Brain microvascular endothelial cell (primary cell): ENCODE measurements at regions not wholly inside any gene's neighbourhood (a gene's known extent, or its start where the extent isn't known, plus 50 kb on each side); places are given as distances from the start of the nearest gene placed in this dataset.

ENCODE experiments used
- DNase-seq: peaks from one replicate; pipeline ENCODE4 v3.0.0-alpha.2; 2020
- H3K27ac ChIP-seq: fragments of 250-450 bp; sonication (Bioruptor Pico); 2 replicates; pipeline ENCODE4 v1.5.1; 2020; ENCODE audit warnings: mild to moderate bottlenecking, moderate library complexity
- H3K27me3 ChIP-seq: fragments of 250-450 bp; sonication (Bioruptor Pico); replicated peaks from 2 replicates; pipeline ENCODE4 v1.5.1; 2020; ENCODE audit warnings: mild to moderate bottlenecking
- H3K36me3 ChIP-seq: fragments of 250-450 bp; sonication (Bioruptor Pico); replicated peaks from 2 replicates; pipeline ENCODE4 v1.5.1; 2020; ENCODE audit warnings: mild to moderate bottlenecking
- H3K4me3 ChIP-seq: 2 replicates; pipeline ENCODE4 v1.5.1; 2011; ENCODE audit warnings: low read depth, mild to moderate bottlenecking, control low read depth, low read length, moderate library complexity
- in situ Hi-C: cut with HindIII; loops from 2 replicates; pipeline ENCODE4 v1.10.0; 2017; ENCODE audit warnings: low sequenced_read_pairs, low pct_ligation_motif_present
- TF ChIP-seq, protein P1 (sequence below): IDR thresholded peaks from 2 replicates; pipeline ENCODE4 v1.5.1; 2011; ENCODE audit warnings: low read depth, mild to moderate bottlenecking, moderate library complexity, low read length, control low read depth, inconsistent platforms; ENCODE audit errors: missing control alignments

GRCh38 chr2:240360645-240361475 is 74.6 kb upstream of the GPC1 start:
- TF ChIP-seq, protein P1, sequence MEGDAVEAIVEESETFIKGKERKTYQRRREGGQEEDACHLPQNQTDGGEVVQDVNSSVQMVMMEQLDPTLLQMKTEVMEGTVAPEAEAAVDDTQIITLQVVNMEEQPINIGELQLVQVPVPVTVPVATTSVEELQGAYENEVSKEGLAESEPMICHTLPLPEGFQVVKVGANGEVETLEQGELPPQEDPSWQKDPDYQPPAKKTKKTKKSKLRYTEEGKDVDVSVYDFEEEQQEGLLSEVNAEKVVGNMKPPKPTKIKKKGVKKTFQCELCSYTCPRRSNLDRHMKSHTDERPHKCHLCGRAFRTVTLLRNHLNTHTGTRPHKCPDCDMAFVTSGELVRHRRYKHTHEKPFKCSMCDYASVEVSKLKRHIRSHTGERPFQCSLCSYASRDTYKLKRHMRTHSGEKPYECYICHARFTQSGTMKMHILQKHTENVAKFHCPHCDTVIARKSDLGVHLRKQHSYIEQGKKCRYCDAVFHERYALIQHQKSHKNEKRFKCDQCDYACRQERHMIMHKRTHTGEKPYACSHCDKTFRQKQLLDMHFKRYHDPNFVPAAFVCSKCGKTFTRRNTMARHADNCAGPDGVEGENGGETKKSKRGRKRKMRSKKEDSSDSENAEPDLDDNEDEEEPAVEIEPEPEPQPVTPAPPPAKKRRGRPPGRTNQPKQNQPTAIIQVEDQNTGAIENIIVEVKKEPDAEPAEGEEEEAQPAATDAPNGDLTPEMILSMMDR: no peak
- H3K36me3 ChIP-seq: no peaks in the 10 kb centered on the region
- H3K4me3 ChIP-seq: no peak overlapping the region
- no peaks in the 10 kb centered on the region for H3K27me3 ChIP-seq
- H3K27ac ChIP-seq: no peak overlapping the region
- in situ Hi-C loops: no loop called here
- no peak for DNase-seq

- Histone ChIP-seq H3K27ac (no peak overlapping the region), H3K36me3 (no peaks in the 10 kb centered on the region), H3K4me3 (no peak overlapping the region), H3K27me3 (no peaks in the 10 kb centered on the region)
- in situ Hi-C loops: no loop called here
- TF ChIP-seq, protein P1: no peak
- DNase-seq: no peak
Observed at GRCh38 chr2:240362216-240362755, 73.2 kb upstream of the GPC1 start.

DNA sequence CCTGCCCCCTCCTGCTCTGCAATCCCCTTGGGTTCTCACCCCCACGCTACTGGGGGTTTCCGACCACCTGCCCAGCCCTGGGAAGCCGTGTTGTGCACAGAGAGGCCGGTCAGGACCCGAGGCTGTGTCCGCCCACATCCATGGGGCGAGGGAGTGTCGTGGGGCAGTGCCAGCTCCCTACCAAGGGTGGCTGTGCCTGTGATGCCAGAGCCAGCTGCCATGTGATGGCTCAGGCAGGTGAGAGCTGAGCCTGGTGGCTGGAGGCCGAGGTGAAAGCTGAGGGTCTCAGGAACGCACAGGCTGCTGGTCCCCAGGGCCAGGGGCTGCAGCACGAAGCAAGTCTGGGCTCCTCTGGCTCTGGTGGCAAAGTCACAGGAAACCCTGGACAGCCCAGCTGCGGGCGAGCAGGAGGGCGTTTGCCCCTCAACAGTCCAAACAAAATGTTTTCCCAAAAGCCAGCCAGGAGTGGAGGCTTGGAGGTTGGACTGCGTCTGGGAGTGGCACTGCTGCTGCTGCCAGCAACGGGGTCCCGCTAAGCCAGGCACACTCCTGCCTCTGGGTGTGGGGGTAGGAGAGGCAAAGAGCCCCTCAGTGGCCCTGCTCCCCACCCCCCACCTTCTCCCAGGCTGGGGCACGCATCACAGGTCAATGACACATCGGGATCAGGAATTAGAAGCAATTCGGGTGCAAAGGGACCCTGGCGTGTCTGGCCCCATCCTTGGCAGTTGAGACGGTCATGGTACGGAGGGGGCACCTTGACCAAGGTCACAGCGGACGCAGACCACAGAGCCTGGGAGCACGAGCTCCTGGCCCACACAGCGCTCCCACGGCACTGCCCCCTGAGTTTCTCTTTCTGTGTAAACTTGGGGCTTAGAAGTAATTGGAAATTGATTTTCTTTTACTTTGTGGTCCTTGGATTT is 72.4 kb upstream of the GPC1 start:
- TF ChIP-seq, protein P1: no peak
- Histone ChIP-seq H3K36me3 (no peaks in the 10 kb centered on the region), H3K4me3 (no peak overlapping the region), H3K27me3 (no peaks in the 10 kb centered on the region), H3K27ac (no peak overlapping the region)
- in situ Hi-C loops: no loop called here
- no peak for DNase-seq

DNA sequence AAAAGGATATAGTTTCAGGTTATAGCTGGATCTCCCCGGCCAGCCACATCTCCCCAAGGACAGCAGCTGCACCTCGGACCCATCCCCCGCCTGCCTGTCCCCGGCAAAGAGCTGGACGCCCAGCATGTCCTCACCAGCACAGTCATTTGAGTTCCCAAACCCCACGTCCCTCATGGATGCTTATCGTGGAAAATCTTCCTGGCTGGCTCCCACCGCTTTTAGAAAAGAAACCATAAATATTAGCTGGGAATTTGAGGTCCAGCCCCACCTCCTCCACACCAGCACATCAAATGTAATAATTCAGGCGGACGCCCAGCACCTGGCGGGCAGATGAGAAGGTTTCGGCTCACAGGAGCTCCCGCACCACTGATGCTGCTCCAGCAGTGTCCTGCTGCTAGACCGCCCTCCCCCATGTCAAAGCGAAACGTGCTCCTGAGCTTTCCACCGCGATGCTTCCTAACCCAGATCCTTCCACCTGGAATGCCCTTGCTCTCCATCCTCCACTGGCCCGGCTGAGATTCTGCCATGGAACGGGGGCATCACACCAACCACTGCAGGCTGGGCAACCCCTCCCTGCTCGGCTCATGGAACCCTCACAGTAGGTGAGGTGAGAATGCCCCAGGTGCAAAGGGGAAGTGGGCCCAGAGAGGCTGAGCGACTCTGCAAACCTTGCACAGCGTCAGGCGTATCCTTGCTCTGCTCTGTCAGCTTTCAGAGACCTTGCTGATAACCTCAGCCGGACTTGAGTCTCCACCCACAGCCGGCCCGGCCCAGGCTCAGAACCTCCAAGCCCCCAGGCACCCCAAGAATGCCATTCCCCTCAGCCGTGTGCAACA is 71.5 kb upstream of the GPC1 start:
- H3K27me3 ChIP-seq: no peaks in the 10 kb centered on the region
- no peaks in the 10 kb centered on the region for H3K36me3 ChIP-seq
- TF ChIP-seq, protein P1: no peak
- H3K27ac ChIP-seq: no peak overlapping the region
- DNase-seq: no peak
- H3K4me3 ChIP-seq: no peak overlapping the region
- in situ Hi-C loops: no loop called here

DNA sequence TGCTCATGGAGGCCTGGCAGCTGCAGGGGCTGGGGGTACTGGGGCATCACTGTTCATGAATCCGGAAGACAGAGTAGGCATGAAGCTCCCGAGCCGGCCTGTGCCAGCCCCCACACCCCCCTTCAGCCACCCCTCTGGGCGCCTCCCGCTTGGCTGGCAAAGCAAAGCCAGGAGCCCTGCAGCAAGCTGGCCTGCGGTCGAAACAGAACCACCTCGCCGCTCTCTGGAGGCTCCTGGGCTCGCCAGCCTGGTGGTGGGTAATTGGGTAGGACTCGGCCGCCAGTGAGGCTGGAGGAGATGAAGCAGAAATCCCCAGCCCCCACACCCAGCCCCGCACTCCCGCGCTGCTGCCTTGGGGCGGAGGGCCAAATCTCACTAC is 70.9 kb upstream of the GPC1 start:
- H3K27me3 ChIP-seq: no peaks in the 10 kb centered on the region
- TF ChIP-seq, protein P1: no peak
- no peak overlapping the region for H3K4me3 ChIP-seq
- in situ Hi-C loops: no loop called here
- no peak for DNase-seq
- H3K27ac ChIP-seq: no peak overlapping the region
- H3K36me3 ChIP-seq: no peaks in the 10 kb centered on the region
